ENCODE measurements at regions not wholly inside any gene's neighbourhood (a gene's known extent, or its start where the extent isn't known, plus 50 kb on each side); places are given as distances from the start of the nearest gene placed in this dataset.

DNA sequence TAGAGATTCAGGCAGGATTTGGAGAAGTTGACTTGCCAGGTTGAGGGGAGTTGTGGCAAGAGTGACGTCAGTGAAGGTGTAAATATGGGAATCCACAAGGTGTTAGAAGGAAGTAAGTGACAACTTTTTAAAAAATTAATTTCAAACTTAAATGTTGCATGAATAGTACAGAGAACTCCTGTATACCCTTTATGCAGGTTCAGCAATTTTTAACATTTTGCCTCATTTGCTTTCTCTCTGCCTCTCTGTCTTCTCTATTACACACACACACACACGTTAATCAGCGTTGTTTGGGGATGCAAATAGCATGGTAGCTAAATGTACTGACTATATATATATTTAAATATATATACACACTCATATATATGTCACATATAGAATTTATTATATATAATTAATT lies 273.7 kb downstream of the SMARCA1 start:
- TF ChIP-seq CTCF (IDR thresholded peaks at IDR 0.05) = no peak
- intact Hi-C loops (cut with DNase I; ENCODE audit: low total_unique reads) = no loop called here
- Histone ChIP-seq H3K4me1 (no peaks in the 10 kb centered on the region), H3K9me3 (no peaks in the 10 kb centered on the region), H3K36me3 (no peaks in the 10 kb centered on the region), H3K27me3 (no peaks in the 10 kb centered on the region), H3K27ac (no peak overlapping the region), H3K4me3 (no peak overlapping the region)
- DNase-seq = no peak

- DNase-seq = no peak
- intact Hi-C loops (cut with DNase I; ENCODE audit: low total_unique reads) = no loop called here
- H3K27ac ChIP-seq = no peak overlapping the region
- no peak for TF ChIP-seq CTCF (IDR thresholded peaks at IDR 0.05)
- H3K4me1 ChIP-seq = no peaks in the 10 kb centered on the region
- H3K4me3 ChIP-seq = no peak overlapping the region
- H3K36me3 ChIP-seq = no peaks in the 10 kb centered on the region
- H3K27me3 ChIP-seq = no peaks in the 10 kb centered on the region
- H3K9me3 ChIP-seq = no peaks in the 10 kb centered on the region
Measured at GRCh38 chrX:129247642-129248041, 275.6 kb downstream of the SMARCA1 start.

DNA sequence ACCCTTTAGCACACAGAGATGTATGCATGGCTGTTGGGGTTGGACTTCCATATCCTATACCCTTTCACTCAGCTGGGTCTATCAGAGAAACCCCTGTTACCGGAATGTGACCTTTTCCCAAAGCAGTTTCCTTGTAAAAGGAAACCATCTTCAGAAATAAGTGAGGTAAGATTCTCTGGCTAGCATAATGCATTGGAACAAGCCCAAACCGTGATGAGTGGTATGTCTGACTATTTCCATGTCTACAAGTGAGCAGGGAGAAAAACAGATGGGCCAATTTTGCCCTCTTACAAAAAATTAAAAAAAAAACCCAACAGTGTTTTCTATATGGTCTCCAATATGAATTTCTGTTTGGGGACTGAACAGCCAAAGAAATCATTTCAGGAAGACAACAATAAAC lies 283.9 kb downstream of the SMARCA1 start:
- Histone ChIP-seq H3K27me3 (no peaks in the 10 kb centered on the region), H3K27ac (no peak overlapping the region), H3K9me3 (no peaks in the 10 kb centered on the region), H3K36me3 (no peaks in the 10 kb centered on the region), H3K4me3 (no peak overlapping the region), H3K4me1 (no peaks in the 10 kb centered on the region)
- no peak for DNase-seq
- TF ChIP-seq CTCF (IDR thresholded peaks at IDR 0.05) = no peak
- intact Hi-C loops (cut with DNase I; ENCODE audit: low total_unique reads) = no loop called here

DNA sequence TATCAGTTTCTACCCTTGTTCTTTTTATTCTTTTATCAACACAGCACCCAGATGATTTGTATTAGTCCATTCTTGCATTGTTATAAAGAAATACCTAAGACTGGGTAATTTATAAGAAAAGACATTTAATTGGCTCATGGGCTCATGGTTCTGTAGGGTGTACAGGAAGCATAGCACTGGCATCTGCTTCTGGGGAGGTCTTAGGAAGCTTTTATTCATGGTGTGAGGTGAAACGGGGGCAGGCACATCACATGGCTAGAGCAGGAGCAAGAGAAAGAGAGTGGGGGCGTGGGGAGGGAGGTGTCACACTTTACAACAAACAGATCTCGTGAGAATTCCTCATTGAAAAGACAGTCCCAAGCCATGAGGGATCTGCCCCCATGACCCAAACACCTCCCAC lies 285.3 kb downstream of the SMARCA1 start:
- H3K9me3 ChIP-seq = no peaks in the 10 kb centered on the region
- TF ChIP-seq CTCF (IDR thresholded peaks at IDR 0.05) = no peak
- no peak overlapping the region for H3K27ac ChIP-seq
- intact Hi-C loops (cut with DNase I; ENCODE audit: low total_unique reads) = no loop called here
- no peaks in the 10 kb centered on the region for H3K36me3 ChIP-seq
- no peaks in the 10 kb centered on the region for H3K27me3 ChIP-seq
- no peaks in the 10 kb centered on the region for H3K4me1 ChIP-seq
- DNase-seq = no peak
- no peak overlapping the region for H3K4me3 ChIP-seq

DNA sequence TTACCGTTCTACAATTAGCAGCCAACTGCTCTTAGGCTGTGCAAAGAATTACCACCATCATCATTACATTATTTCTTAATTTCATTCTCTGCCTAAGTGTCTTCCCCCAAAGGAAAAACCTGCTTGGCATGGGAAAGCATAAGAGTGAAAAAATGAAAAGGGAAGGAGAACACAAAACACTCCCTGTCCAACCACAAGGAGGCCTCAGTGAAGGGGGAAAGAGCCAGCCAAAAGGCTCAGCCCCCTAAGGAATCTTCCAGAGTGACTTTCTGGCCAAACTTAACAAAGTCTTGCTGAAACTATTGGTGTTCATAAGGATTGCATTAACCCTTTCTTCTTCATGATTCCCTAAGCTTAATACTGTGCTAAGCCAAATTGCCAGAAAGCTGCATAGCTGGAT lies 287.4 kb downstream of the SMARCA1 start:
- Histone ChIP-seq H3K27me3 (no peaks in the 10 kb centered on the region), H3K36me3 (no peaks in the 10 kb centered on the region), H3K9me3 (no peaks in the 10 kb centered on the region), H3K27ac (no peak overlapping the region), H3K4me3 (no peak overlapping the region), H3K4me1 (no peaks in the 10 kb centered on the region)
- no peak for TF ChIP-seq CTCF (IDR thresholded peaks at IDR 0.05)
- intact Hi-C loops (cut with DNase I; ENCODE audit: low total_unique reads) = no loop called here
- no peak for DNase-seq

DNA sequence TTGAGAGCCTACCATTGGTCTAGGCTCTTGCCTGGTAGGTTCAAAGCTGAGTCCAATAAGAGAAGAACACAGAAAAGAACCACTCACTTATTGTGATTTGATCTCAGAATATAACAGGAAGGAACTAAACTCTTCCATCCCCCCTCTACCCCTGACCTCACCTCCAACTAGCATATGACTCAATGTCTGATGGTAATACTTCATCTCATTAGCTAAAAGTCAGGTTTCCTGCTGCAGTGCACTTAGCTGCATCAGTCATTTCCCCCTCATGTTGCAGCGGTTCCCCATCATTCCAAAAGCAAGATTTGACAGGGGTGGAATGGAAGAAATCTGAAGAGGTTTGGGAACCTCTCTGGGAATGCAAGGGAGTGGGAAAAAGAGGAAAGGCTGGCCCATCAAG lies 289.5 kb downstream of the SMARCA1 start:
- DNase-seq = no peak
- intact Hi-C loops (cut with DNase I; ENCODE audit: low total_unique reads) = no loop called here
- H3K9me3 ChIP-seq = no peaks in the 10 kb centered on the region
- H3K4me1 ChIP-seq = no peaks in the 10 kb centered on the region
- H3K27me3 ChIP-seq = no peaks in the 10 kb centered on the region
- H3K27ac ChIP-seq = no peak overlapping the region
- H3K36me3 ChIP-seq = no peaks in the 10 kb centered on the region
- no peak for TF ChIP-seq CTCF (IDR thresholded peaks at IDR 0.05)
- H3K4me3 ChIP-seq = no peak overlapping the region

All from tibial artery (tissue), 4 donors.